Muscle layer of colon (tissue), 2 donors: ENCODE measurements at regions not wholly inside any gene's neighbourhood (a gene's known extent, or its start where the extent isn't known, plus 50 kb on each side); places are given as distances from the start of the nearest gene placed in this dataset.

Experiments
- H3K27ac ChIP-seq: one replicate; pipeline ENCODE4 v1.7.0; 2013; ENCODE audit warnings: low read depth, mild to moderate bottlenecking, low read length, moderate library complexity
- H3K27me3 ChIP-seq, 2 donors: one replicate each; pipeline ENCODE4 v1.7.0; 2013; ENCODE audit warnings: low read length in 2 of 2, mild to moderate bottlenecking in 2 of 2; ENCODE audit not compliant: insufficient read depth in 2 of 2, control insufficient read depth in 1 of 2
- H3K36me3 ChIP-seq: one replicate; pipeline ENCODE4 v1.7.0; 2013; ENCODE audit warnings: mild to moderate bottlenecking, low read length; ENCODE audit not compliant: insufficient read depth
- H3K4me1 ChIP-seq: one replicate; pipeline ENCODE4 v1.7.0; 2013; ENCODE audit warnings: mild to moderate bottlenecking, low read length; ENCODE audit not compliant: insufficient read depth
- H3K4me3 ChIP-seq, 2 donors: one replicate each; pipeline ENCODE4 v1.7.0; 2013; ENCODE audit warnings: low read length in 2 of 2, low read depth in 1 of 2, mild to moderate bottlenecking in 1 of 2, moderate library complexity in 1 of 2
- H3K9ac ChIP-seq: one replicate; pipeline ENCODE4 v1.7.0; 2013; ENCODE audit warnings: low read length
- H3K9me3 ChIP-seq: one replicate; pipeline ENCODE4 v1.7.0; 2013; ENCODE audit warnings: mild to moderate bottlenecking, low read length
- donor health status: abdominal sarcoma.
- donor health status: Adenocarcinoma of cecum.

GRCh38 chr3:139252719-139253118, 91.1 kb upstream of the MRPS22 start:
- no peak overlapping the region for H3K9ac ChIP-seq
- no peaks in the 10 kb centered on the region for H3K27me3 ChIP-seq
- H3K9me3 ChIP-seq: no peaks in the 10 kb centered on the region
- no peaks in the 10 kb centered on the region for H3K36me3 ChIP-seq
- H3K4me1 ChIP-seq: no peaks in the 10 kb centered on the region
- no peak overlapping the region for H3K4me3 ChIP-seq
- no peak overlapping the region for H3K27ac ChIP-seq

GRCh38 chr3:139258276-139258675, 85.5 kb upstream of the MRPS22 start:
- Histone ChIP-seq H3K4me3 (no peak overlapping the region), H3K27ac (no peak overlapping the region)

GRCh38 chr3:139259398-139259797, 84.4 kb upstream of the MRPS22 start:
- Histone ChIP-seq H3K9me3 (no peaks in the 10 kb centered on the region), H3K9ac (no peak overlapping the region), H3K36me3 (no peaks in the 10 kb centered on the region), H3K4me3 (no peak overlapping the region), H3K4me1 (no peaks in the 10 kb centered on the region), H3K27me3 (no peaks in the 10 kb centered on the region), H3K27ac (no peak overlapping the region)

More at GRCh38 chr3:139258276-139258675, 85.5 kb upstream of the MRPS22 start:
- H3K9ac ChIP-seq: no peak overlapping the region
- H3K36me3 ChIP-seq: no peaks in the 10 kb centered on the region
- H3K27me3 ChIP-seq: no peaks in the 10 kb centered on the region
- H3K4me1 ChIP-seq: no peaks in the 10 kb centered on the region
- H3K9me3 ChIP-seq: no peaks in the 10 kb centered on the region

GRCh38 chr3:139260041-139260486, 83.8 kb upstream of the MRPS22 start:
- no peaks in the 10 kb centered on the region for H3K4me1 ChIP-seq

GRCh38 chr3:139260793-139261736, 82.8 kb upstream of the MRPS22 start:
- Histone ChIP-seq H3K9me3 (no peaks in the 10 kb centered on the region), H3K4me3 (no peak overlapping the region), H3K9ac (no peak overlapping the region), H3K36me3 (no peaks in the 10 kb centered on the region), H3K27me3 (no peaks in the 10 kb centered on the region), H3K4me1 (no peaks in the 10 kb centered on the region), H3K27ac (no peak overlapping the region)

More at GRCh38 chr3:139260041-139260486, 83.8 kb upstream of the MRPS22 start:
- no peaks in the 10 kb centered on the region for H3K9me3 ChIP-seq
- no peak overlapping the region for H3K27ac ChIP-seq
- no peaks in the 10 kb centered on the region for H3K36me3 ChIP-seq
- H3K9ac ChIP-seq: no peak overlapping the region
- H3K27me3 ChIP-seq: no peaks in the 10 kb centered on the region
- no peak overlapping the region for H3K4me3 ChIP-seq

GRCh38 chr3:139261754-139262586, 81.8 kb upstream of the MRPS22 start:
- Histone ChIP-seq H3K27me3 (no peaks in the 10 kb centered on the region), H3K4me3 (no peak overlapping the region), H3K9ac (no peak overlapping the region), H3K9me3 (no peaks in the 10 kb centered on the region), H3K36me3 (no peaks in the 10 kb centered on the region), H3K27ac (no peak overlapping the region), H3K4me1 (no peaks in the 10 kb centered on the region)

- Histone ChIP-seq H3K9ac (no peak overlapping the region), H3K9me3 (no peaks in the 10 kb centered on the region), H3K4me3 (no peak overlapping the region), H3K27me3 (no peaks in the 10 kb centered on the region), H3K36me3 (no peaks in the 10 kb centered on the region), H3K27ac (no peak overlapping the region), H3K4me1 (no peaks in the 10 kb centered on the region)
Observed at GRCh38 chr3:139263798-139264197, 80.0 kb upstream of the MRPS22 start.

- Histone ChIP-seq H3K27me3 (no peaks in the 10 kb centered on the region), H3K4me1 (no peaks in the 10 kb centered on the region), H3K9ac (no peak overlapping the region), H3K36me3 (no peaks in the 10 kb centered on the region), H3K4me3 (no peak overlapping the region), H3K27ac (no peak overlapping the region), H3K9me3 (no peaks in the 10 kb centered on the region)
Observed at GRCh38 chr3:139264375-139264774, 79.4 kb upstream of the MRPS22 start.

- no peak overlapping the region for H3K4me3 ChIP-seq
- H3K9me3 ChIP-seq: no peaks in the 10 kb centered on the region
- no peak overlapping the region for H3K27ac ChIP-seq
- no peaks in the 10 kb centered on the region for H3K36me3 ChIP-seq
- H3K4me1 ChIP-seq: no peaks in the 10 kb centered on the region
- no peak overlapping the region for H3K9ac ChIP-seq
- no peaks in the 10 kb centered on the region for H3K27me3 ChIP-seq
Observed at GRCh38 chr3:139265131-139266016, 78.4 kb upstream of the MRPS22 start.

- H3K36me3 ChIP-seq: no peaks in the 10 kb centered on the region
- no peak overlapping the region for H3K4me3 ChIP-seq
- no peak overlapping the region for H3K9ac ChIP-seq
- H3K4me1 ChIP-seq: no peaks in the 10 kb centered on the region
- no peaks in the 10 kb centered on the region for H3K9me3 ChIP-seq
- no peaks in the 10 kb centered on the region for H3K27me3 ChIP-seq
- H3K27ac ChIP-seq: no peak overlapping the region
Observed at GRCh38 chr3:139267300-139268246, 76.2 kb upstream of the MRPS22 start.
